OCI-LY3 (cell line): ENCODE measurements at regions not wholly inside any gene's neighbourhood (a gene's known extent, or its start where the extent isn't known, plus 50 kb on each side); places are given as distances from the start of the nearest gene placed in this dataset.

Experiments used
- EZH2phosphoT487 ChIP-seq: fragments of 200-600 bp; shearing (Covaris generic); IDR thresholded peaks from 2 replicates; pipeline ENCODE4 v1.6.1; 2018; ENCODE audit warnings: antibody characterized with exemption, mixed run types, low read depth
- TF ChIP-seq, protein P1 (sequence below): fragments of 200-600, 300-600 bp; sonication (generic); IDR thresholded peaks from 2 replicates; pipeline ENCODE4 v1.5.1; 2014; ENCODE audit warnings: antibody characterized with exemption, low read length, low read depth

DNA sequence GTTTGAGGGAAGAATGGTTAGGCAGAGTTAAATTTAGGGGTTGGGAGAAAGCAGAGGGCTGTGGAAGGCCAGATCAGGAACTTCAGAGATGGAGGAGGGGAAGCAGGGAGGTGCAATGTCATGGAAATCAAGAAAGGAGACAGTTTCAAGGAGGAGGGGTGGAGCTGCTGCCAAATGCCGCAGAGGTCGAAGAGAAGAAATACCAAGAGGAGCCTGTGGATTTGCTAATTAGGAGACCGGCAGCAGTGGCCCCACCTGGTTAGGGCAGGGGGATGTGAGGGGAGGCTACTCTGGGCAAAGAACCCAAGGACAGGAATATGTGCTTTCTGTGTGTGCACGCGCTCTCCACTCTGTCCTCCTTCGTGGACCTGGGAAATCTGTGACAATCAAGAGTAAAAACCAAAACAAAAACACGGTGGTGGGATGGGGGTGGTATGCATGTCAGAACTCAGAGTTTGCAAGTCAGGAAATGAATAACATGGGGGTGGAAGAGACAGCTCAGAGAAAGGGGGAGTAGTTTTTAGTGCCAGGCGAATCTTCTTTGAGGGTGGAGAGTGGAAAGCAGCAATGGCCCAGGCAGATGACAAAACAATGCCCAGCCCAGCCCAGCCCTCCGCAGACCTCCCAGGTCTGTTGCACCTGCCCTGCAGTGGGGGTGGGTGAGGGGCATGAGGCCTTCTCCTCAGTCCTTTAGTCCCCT is 102.9 kb upstream of the PAX2 start:
- TF ChIP-seq, protein P1, sequence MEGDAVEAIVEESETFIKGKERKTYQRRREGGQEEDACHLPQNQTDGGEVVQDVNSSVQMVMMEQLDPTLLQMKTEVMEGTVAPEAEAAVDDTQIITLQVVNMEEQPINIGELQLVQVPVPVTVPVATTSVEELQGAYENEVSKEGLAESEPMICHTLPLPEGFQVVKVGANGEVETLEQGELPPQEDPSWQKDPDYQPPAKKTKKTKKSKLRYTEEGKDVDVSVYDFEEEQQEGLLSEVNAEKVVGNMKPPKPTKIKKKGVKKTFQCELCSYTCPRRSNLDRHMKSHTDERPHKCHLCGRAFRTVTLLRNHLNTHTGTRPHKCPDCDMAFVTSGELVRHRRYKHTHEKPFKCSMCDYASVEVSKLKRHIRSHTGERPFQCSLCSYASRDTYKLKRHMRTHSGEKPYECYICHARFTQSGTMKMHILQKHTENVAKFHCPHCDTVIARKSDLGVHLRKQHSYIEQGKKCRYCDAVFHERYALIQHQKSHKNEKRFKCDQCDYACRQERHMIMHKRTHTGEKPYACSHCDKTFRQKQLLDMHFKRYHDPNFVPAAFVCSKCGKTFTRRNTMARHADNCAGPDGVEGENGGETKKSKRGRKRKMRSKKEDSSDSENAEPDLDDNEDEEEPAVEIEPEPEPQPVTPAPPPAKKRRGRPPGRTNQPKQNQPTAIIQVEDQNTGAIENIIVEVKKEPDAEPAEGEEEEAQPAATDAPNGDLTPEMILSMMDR, result no peak
- TF ChIP-seq EZH2phosphoT487, result no peak
